OCI-LY3 (cell line): ENCODE measurements at regions not wholly inside any gene's neighbourhood (a gene's known extent, or its start where the extent isn't known, plus 50 kb on each side); places are given as distances from the start of the nearest gene placed in this dataset.

Source experiments
- H2AFZ ChIP-seq: fragments of 200-600, 300-600 bp; shearing (Covaris generic); 2 replicates; pipeline ENCODE4 v1.6.0; 2014; ENCODE audit warnings: antibody characterized with exemption, low read depth, low read length
- H3K27ac ChIP-seq: fragments of 200-600, 300-600 bp; sonication (generic); 2 replicates; pipeline ENCODE4 v1.5.1; 2014; ENCODE audit warnings: mild to moderate bottlenecking, low read length, moderate library complexity, mixed read lengths
- H3K27me3 ChIP-seq: fragments of 200-600, 300-600 bp; sonication (generic); 2 replicates; pipeline ENCODE4 v1.6.1; 2014; ENCODE audit warnings: low read depth, low read length, mixed read lengths
- H3K36me3 ChIP-seq: fragments of 200-600, 300-600 bp; sonication (generic); replicated peaks from 2 replicates; pipeline ENCODE3; 2014; ENCODE audit warnings: low read depth, low read length, mixed read lengths
- H3K4me1 ChIP-seq: fragments of 300-600, 200-600 bp; sonication (generic); 2 replicates; pipeline ENCODE4 v1.6.1; 2014; ENCODE audit warnings: low read length, mixed read lengths
- H3K4me2 ChIP-seq: fragments of 200-600, 300-600 bp; sonication (generic); 2 replicates; pipeline ENCODE4 v1.6.1; 2014; ENCODE audit warnings: low read length, mixed read lengths
- H3K4me3 ChIP-seq: fragments of 300-600, 200-600 bp; sonication (generic); 2 replicates; pipeline ENCODE4 v1.5.1; 2014; ENCODE audit warnings: antibody characterized with exemption, mild to moderate bottlenecking, low read length, moderate library complexity
- H3K79me2 ChIP-seq: fragments of 300-600, 200-600 bp; shearing (Covaris generic); 2 replicates; pipeline ENCODE4 v1.6.1; 2014; ENCODE audit warnings: mild to moderate bottlenecking, low read length, mixed read lengths
- H3K9ac ChIP-seq: fragments of 300-600, 200-600 bp; shearing (Covaris generic); 2 replicates; pipeline ENCODE4 v1.6.0; 2014; ENCODE audit warnings: mild to moderate bottlenecking, low read length, moderate library complexity
- H3K9me3 ChIP-seq: fragments of 200-600, 300-600 bp; shearing (Covaris generic); 2 replicates; pipeline ENCODE4 v1.6.1; 2014; ENCODE audit warnings: low read length, mixed read lengths; ENCODE audit not compliant: insufficient read depth
- H4K20me1 ChIP-seq: fragments of 200-600, 300-600 bp; sonication (generic); 2 replicates; pipeline ENCODE4 v1.6.1; 2016; ENCODE audit warnings: low read length, mixed read lengths; ENCODE audit not compliant: insufficient read depth
- CTCF ChIP-seq: fragments of 200-600, 300-600 bp; sonication (generic); IDR thresholded peaks from 2 replicates; pipeline ENCODE4 v1.5.1; 2014; ENCODE audit warnings: antibody characterized with exemption, low read length, low read depth
- EZH2phosphoT487 ChIP-seq: fragments of 200-600 bp; shearing (Covaris generic); IDR thresholded peaks from 2 replicates; pipeline ENCODE4 v1.6.1; 2018; ENCODE audit warnings: antibody characterized with exemption, mixed run types, low read depth

GRCh38 chr22:48889887-48890692, 937.6 kb downstream of the BRD1 start:
- Histone ChIP-seq H3K4me1 (no peaks in the 10 kb centered on the region), H3K9ac (no peak overlapping the region)

GRCh38 chr22:48889209-48889830, 938.4 kb downstream of the BRD1 start:
- H3K27me3 ChIP-seq = no peaks in the 10 kb centered on the region
- H3K27ac ChIP-seq = no peak overlapping the region
- no peak overlapping the region for H2AFZ ChIP-seq
- H3K9ac ChIP-seq = no peak overlapping the region
- no peak overlapping the region for H3K4me2 ChIP-seq
- no peak for TF ChIP-seq EZH2phosphoT487
- TF ChIP-seq CTCF = no peak
- no peak overlapping the region for H3K4me3 ChIP-seq
- H3K4me1 ChIP-seq = no peaks in the 10 kb centered on the region
- H3K9me3 ChIP-seq = no peaks in the 10 kb centered on the region
- no peaks in the 10 kb centered on the region for H3K36me3 ChIP-seq
- H3K79me2 ChIP-seq = no peaks in the 10 kb centered on the region
- no peaks in the 10 kb centered on the region for H4K20me1 ChIP-seq

More at GRCh38 chr22:48889887-48890692, 937.6 kb downstream of the BRD1 start:
- no peak overlapping the region for H2AFZ ChIP-seq
- H3K27ac ChIP-seq = no peak overlapping the region
- TF ChIP-seq CTCF (no peak), EZH2phosphoT487 (no peak)
- no peaks in the 10 kb centered on the region for H3K79me2 ChIP-seq
- no peak overlapping the region for H3K4me3 ChIP-seq
- H3K27me3 ChIP-seq = no peaks in the 10 kb centered on the region
- H3K9me3 ChIP-seq = no peaks in the 10 kb centered on the region
- H3K4me2 ChIP-seq = no peak overlapping the region
- no peaks in the 10 kb centered on the region for H4K20me1 ChIP-seq
- H3K36me3 ChIP-seq = no peaks in the 10 kb centered on the region

- Histone ChIP-seq H3K27me3 (no peaks in the 10 kb centered on the region), H3K4me1 (no peaks in the 10 kb centered on the region), H3K4me3 (no peak overlapping the region), H3K9ac (no peak overlapping the region), H4K20me1 (no peaks in the 10 kb centered on the region), H3K36me3 (no peaks in the 10 kb centered on the region), H3K79me2 (no peaks in the 10 kb centered on the region), H3K27ac (no peak overlapping the region), H2AFZ (no peak overlapping the region), H3K9me3 (no peaks in the 10 kb centered on the region), H3K4me2 (no peak overlapping the region)
- TF ChIP-seq CTCF (no peak), EZH2phosphoT487 (no peak)
Measured at GRCh38 chr22:48888466-48889208, 939.0 kb downstream of the BRD1 start.
